NCI-H2196 (cell line): ENCODE measurements at regions not wholly inside any gene's neighbourhood (a gene's known extent, or its start where the extent isn't known, plus 50 kb on each side); places are given as distances from the start of the nearest gene placed in this dataset.
"Not testable (repeated sequence)": the region's sequence is repeated elsewhere in the genome, so short reads cannot be mapped to it uniquely, and the experiment has no call there.

Experiments
- DNase-seq: peaks from one replicate; lab custom pipeline; 2025; ENCODE audit not compliant: unreplicated experiment; lab: John Stamatoyannopoulos, UW

GRCh38 chr6:13874191-13874549 is 50.6 kb upstream of the RNF182 start:
- peak; percentile 44 for DNase-seq

GRCh38 chr6:13873288-13874190 is 51.2 kb upstream of the RNF182 start:
- DNase-seq, result peak; percentile 92

GRCh38 chr6:13872681-13873080 is 52.1 kb upstream of the RNF182 start:
- DNase-seq, result no peak

- DNase-seq, result not testable (repeated sequence)
Measured at GRCh38 chr6:13872006-13872405, 52.7 kb upstream of the RNF182 start.

GRCh38 chr6:13870214-13870830 is 54.4 kb upstream of the RNF182 start:
- no peak for DNase-seq

- DNase-seq, result no peak
Measured at GRCh38 chr6:13868236-13868635, 53.9 kb upstream of the MCUR1 start.

DNA sequence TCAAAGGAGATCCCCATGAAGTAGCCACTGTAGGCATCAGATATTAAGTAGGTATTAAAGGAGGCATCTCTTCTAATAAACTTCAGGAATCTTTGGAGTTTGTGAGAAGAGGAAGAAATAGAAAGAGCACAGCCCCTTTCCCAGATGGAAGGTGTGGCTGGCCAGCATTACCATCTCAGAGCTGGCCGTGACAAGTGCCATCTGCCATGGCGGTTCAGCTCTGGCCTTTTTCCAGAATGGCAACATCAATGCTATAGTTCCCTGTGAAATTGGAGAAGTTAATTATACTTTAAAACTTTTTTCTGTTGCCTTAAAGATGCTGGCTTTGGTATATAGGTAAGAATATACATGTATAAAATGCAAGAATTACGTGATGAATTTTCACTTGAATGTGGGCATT is 51.9 kb upstream of the MCUR1 start:
- DNase-seq, result no peak

- DNase-seq, result no peak
Measured at GRCh38 chr6:13865141-13865540, 50.8 kb upstream of the MCUR1 start.

DNA sequence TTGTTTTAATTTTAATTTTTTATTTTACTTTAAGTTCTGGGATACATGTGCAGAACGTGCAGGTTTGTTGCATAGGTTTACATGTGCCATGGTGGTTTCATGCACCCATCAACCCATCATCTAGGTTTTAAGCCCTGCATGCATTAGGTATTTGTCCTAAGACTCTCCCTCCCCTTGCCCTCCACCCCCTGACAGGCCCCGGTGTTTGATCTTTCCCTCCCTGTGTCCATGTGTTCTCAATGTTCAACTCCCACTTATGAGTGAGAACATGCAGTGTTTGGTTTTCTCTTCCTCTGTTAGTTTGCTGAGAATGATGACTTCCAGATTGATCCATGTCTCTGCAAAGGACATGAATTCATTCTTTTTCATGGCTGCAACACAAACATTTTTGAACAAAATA is 50.3 kb upstream of the MCUR1 start:
- DNase-seq, result not testable (repeated sequence)
